Astrocyte (in vitro differentiated cells and primary cell): ENCODE measurements at regions not wholly inside any gene's neighbourhood (a gene's known extent, or its start where the extent isn't known, plus 50 kb on each side); places are given as distances from the start of the nearest gene placed in this dataset.

ENCODE experiments used
- DNase-seq: peaks from one replicate; pipeline ENCODE4 v3.0.0-alpha.2; 2010; ENCODE audit warnings: low read depth
- FAIRE-seq: peaks from 2 replicates; lab custom pipeline; 2011; peaks lifted over from hg19 to GRCh38; lab: Jason Lieb, UNC
- H2AFZ ChIP-seq: 2 replicates; pipeline ENCODE4 v1.6.0; 2012; ENCODE audit warnings: low read depth, low read length, inconsistent platforms
- H3K27ac ChIP-seq: 2 replicates; pipeline ENCODE4 v1.5.1; 2011; ENCODE audit warnings: low read depth, low read length, inconsistent platforms
- H3K27me3 ChIP-seq: 2 replicates; pipeline ENCODE4 v1.6.0; 2011; ENCODE audit warnings: low read length, inconsistent platforms; ENCODE audit not compliant: insufficient read depth
- H3K36me3 ChIP-seq: 2 replicates; pipeline ENCODE4 v1.5.1; 2011; ENCODE audit warnings: low read length, inconsistent platforms; ENCODE audit not compliant: insufficient read depth
- H3K4me1 ChIP-seq: 2 replicates; pipeline ENCODE4 v1.5.1; 2011; ENCODE audit warnings: low read length, inconsistent platforms; ENCODE audit not compliant: insufficient read depth
- H3K4me2 ChIP-seq: 2 replicates; pipeline ENCODE4 v1.6.0; 2012; ENCODE audit warnings: low read length, inconsistent platforms
- H3K4me3 ChIP-seq: 2 replicates; pipeline ENCODE4 v1.5.1; 2011; ENCODE audit warnings: low read depth, mild to moderate bottlenecking, low read length, inconsistent platforms; ENCODE audit not compliant: insufficient read depth
- H3K79me2 ChIP-seq: 2 replicates; pipeline ENCODE4 v1.6.0; 2012; ENCODE audit warnings: mild to moderate bottlenecking, low read length, inconsistent platforms; ENCODE audit not compliant: insufficient read depth
- H3K9ac ChIP-seq: 2 replicates; pipeline ENCODE4 v1.6.0; 2012; ENCODE audit warnings: mild to moderate bottlenecking, low read length, inconsistent platforms
- H3K9me3 ChIP-seq: 2 replicates; pipeline ENCODE4 v1.5.1; 2012; ENCODE audit warnings: low read depth, mild to moderate bottlenecking, low read length, inconsistent platforms; ENCODE audit not compliant: insufficient read depth
- H4K20me1 ChIP-seq: 2 replicates; pipeline ENCODE4 v1.6.0; 2012; ENCODE audit warnings: low read length, inconsistent platforms; ENCODE audit not compliant: insufficient read depth
- H3K27ac Mint-ChIP-seq: one replicate; pipeline ENCODE4 v1.8.0; 2021; ENCODE audit warnings: mild to moderate bottlenecking, mixed read lengths; ENCODE audit not compliant: unreplicated experiment
- H3K27me3 Mint-ChIP-seq: one replicate; pipeline ENCODE4 v1.8.0; 2021; ENCODE audit warnings: low read depth, mixed read lengths; ENCODE audit not compliant: unreplicated experiment
- H3K36me3 Mint-ChIP-seq: one replicate; pipeline ENCODE4 v1.8.0; 2021; ENCODE audit warnings: low read depth, mixed read lengths; ENCODE audit not compliant: unreplicated experiment
- H3K4me1 Mint-ChIP-seq: one replicate; pipeline ENCODE4 v1.8.0; 2021; ENCODE audit warnings: low read depth, mixed read lengths; ENCODE audit not compliant: unreplicated experiment
- H3K4me3 Mint-ChIP-seq: one replicate; pipeline ENCODE4 v1.8.0; 2021; ENCODE audit warnings: mild to moderate bottlenecking, moderate library complexity, mixed read lengths; ENCODE audit not compliant: unreplicated experiment
- H3K9me3 Mint-ChIP-seq: one replicate; pipeline ENCODE4 v1.8.0; 2021; ENCODE audit warnings: mild to moderate bottlenecking, mixed read lengths; ENCODE audit not compliant: unreplicated experiment
- EZH2 ChIP-seq: IDR thresholded peaks from 2 replicates; pipeline ENCODE4 v1.6.1; 2012; ENCODE audit warnings: mild to moderate bottlenecking, low read length, inconsistent platforms; ENCODE audit not compliant: insufficient read depth
- TF ChIP-seq, protein P1 (sequence below): IDR thresholded peaks from 2 replicates; pipeline ENCODE4 v1.5.1; 2011; ENCODE audit warnings: low read depth, mild to moderate bottlenecking, inconsistent platforms, low read length, moderate library complexity; ENCODE audit not compliant: insufficient read depth

DNA sequence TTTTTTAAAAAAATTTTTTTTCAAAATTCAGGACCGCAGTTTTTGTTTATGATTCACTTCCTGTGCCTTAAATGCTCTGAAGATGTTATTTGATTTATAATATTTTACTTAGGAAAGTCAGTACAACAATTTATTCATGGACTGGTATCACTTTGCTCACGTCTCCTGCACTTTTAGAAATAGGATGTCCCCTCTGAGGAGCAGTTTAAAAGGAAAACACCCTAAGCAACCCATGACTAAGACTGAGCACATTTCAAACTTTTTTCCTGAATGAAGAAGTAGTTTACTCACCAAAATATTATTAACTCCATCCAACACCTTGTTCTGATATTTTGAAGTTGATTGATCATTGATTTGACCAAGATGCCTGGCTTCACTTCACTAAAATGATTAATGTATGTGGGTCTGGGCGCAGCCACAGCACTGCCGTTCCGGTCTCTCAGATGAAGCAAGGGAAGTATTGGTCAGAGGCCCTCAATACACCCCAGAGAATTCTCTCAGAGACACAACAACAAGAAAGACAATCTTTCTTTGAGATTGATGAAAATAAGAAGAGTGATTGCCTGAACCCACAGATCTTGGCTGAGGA lies 223.9 kb downstream of the TGFB2 start:
- FAIRE-seq (no peak), DNase-seq (peak; percentile 81)
- H3K4me1 Mint-ChIP-seq, result peaks cover 12% of the 10 kb centered on the region
- H3K27me3 Mint-ChIP-seq, result no peaks in the 10 kb centered on the region
- no peaks in the 10 kb centered on the region for H3K4me1 ChIP-seq
- peak overlapping the region; percentile 31 for H3K4me2 ChIP-seq
- no peaks in the 10 kb centered on the region for H3K27me3 ChIP-seq
- H4K20me1 ChIP-seq, result no peaks in the 10 kb centered on the region
- no peak overlapping the region for H3K9ac ChIP-seq
- H3K9me3 Mint-ChIP-seq, result no peaks in the 10 kb centered on the region
- H3K4me3 ChIP-seq, result no peak overlapping the region
- H3K9me3 ChIP-seq, result no peaks in the 10 kb centered on the region
- H3K27ac Mint-ChIP-seq, result peak overlapping the region; percentile 21
- TF ChIP-seq, protein P1, sequence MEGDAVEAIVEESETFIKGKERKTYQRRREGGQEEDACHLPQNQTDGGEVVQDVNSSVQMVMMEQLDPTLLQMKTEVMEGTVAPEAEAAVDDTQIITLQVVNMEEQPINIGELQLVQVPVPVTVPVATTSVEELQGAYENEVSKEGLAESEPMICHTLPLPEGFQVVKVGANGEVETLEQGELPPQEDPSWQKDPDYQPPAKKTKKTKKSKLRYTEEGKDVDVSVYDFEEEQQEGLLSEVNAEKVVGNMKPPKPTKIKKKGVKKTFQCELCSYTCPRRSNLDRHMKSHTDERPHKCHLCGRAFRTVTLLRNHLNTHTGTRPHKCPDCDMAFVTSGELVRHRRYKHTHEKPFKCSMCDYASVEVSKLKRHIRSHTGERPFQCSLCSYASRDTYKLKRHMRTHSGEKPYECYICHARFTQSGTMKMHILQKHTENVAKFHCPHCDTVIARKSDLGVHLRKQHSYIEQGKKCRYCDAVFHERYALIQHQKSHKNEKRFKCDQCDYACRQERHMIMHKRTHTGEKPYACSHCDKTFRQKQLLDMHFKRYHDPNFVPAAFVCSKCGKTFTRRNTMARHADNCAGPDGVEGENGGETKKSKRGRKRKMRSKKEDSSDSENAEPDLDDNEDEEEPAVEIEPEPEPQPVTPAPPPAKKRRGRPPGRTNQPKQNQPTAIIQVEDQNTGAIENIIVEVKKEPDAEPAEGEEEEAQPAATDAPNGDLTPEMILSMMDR, result no peak
- TF ChIP-seq EZH2, result no peak
- H3K27ac ChIP-seq, result no peak overlapping the region
- no peak overlapping the region for H3K4me3 Mint-ChIP-seq
- no peaks in the 10 kb centered on the region for H3K79me2 ChIP-seq
- H2AFZ ChIP-seq, result no peak overlapping the region
- H3K36me3 ChIP-seq, result no peaks in the 10 kb centered on the region
- H3K36me3 Mint-ChIP-seq, result no peaks in the 10 kb centered on the region

DNA sequence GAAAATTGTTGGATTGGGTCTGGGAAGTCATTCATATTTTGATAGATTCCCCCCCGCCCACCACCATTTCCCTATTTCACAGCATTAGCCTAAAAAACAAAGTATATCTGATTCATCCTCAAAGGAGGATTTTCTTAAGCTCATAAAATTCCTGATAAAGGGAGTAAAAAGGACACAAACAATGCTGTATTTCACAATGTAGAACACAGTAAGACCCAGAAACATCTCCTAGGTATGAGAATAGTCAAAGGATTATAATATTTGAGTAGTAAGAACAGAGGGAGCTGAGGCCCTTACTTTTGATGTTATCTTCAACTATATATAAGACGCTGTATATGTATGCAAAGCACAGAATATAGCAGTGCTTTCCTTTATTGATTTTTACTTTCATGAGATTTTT lies 225.3 kb downstream of the TGFB2 start:
- Mint-ChIP-seq H3K27me3 (no peaks in the 10 kb centered on the region), H3K27ac (no peak overlapping the region), H3K9me3 (peaks cover 2% of the 10 kb centered on the region), H3K4me3 (no peak overlapping the region), H3K36me3 (no peaks in the 10 kb centered on the region), H3K4me1 (peaks cover 17% of the 10 kb centered on the region)
- FAIRE-seq, result no peak
- Histone ChIP-seq H3K27ac (no peak overlapping the region), H3K27me3 (no peaks in the 10 kb centered on the region), H3K4me1 (no peaks in the 10 kb centered on the region), H2AFZ (no peak overlapping the region), H4K20me1 (no peaks in the 10 kb centered on the region), H3K9me3 (peaks cover 4% of the 10 kb centered on the region), H3K4me3 (no peak overlapping the region), H3K9ac (no peak overlapping the region), H3K4me2 (no peak overlapping the region), H3K36me3 (no peaks in the 10 kb centered on the region), H3K79me2 (no peaks in the 10 kb centered on the region)
- DNase-seq, result no peak
- TF ChIP-seq, protein P1, result no peak
- TF ChIP-seq EZH2, result no peak

DNA sequence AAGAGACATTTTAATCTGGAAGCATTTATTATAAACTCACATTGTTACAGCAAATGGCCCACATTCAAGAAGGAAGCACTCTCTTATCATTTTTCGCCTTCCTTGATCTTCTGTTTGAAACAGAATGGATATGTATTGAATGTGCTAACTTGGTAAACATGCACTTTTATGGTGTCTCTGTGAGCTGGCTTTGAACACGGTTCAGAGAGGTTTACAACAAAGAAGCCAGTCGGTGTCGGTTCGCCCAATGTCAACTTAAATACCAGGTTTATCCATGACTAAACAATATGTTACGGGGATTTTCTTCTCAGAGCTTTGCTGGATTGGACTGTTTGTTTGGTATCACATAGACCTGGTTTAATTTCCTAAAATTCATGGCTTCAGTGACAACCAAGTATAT lies 226.4 kb downstream of the TGFB2 start:
- Histone ChIP-seq H3K9ac (no peak overlapping the region), H4K20me1 (no peaks in the 10 kb centered on the region), H3K4me3 (no peak overlapping the region), H3K79me2 (no peaks in the 10 kb centered on the region), H3K27ac (no peak overlapping the region), H3K9me3 (peaks cover 4% of the 10 kb centered on the region), H3K27me3 (no peaks in the 10 kb centered on the region), H3K36me3 (no peaks in the 10 kb centered on the region), H2AFZ (no peak overlapping the region), H3K4me2 (no peak overlapping the region), H3K4me1 (no peaks in the 10 kb centered on the region)
- no peak for TF ChIP-seq EZH2
- TF ChIP-seq, protein P1, result no peak
- peaks cover 5% of the 10 kb centered on the region for H3K9me3 Mint-ChIP-seq
- no peaks in the 10 kb centered on the region for H3K27me3 Mint-ChIP-seq
- H3K4me3 Mint-ChIP-seq, result no peak overlapping the region
- H3K27ac Mint-ChIP-seq, result no peak overlapping the region
- no peaks in the 10 kb centered on the region for H3K36me3 Mint-ChIP-seq
- DNase-seq (no peak), FAIRE-seq (no peak)
- peaks cover 17% of the 10 kb centered on the region for H3K4me1 Mint-ChIP-seq
